Activated naive CD8-positive, alpha-beta T cell (primary cell): ENCODE measurements at regions not wholly inside any gene's neighbourhood (a gene's known extent, or its start where the extent isn't known, plus 50 kb on each side); places are given as distances from the start of the nearest gene placed in this dataset.

Experiments used
- H3K27ac Mint-ChIP-seq: one replicate; pipeline ENCODE4 v1.8.0; 2021; ENCODE audit warnings: mixed read lengths
- H3K27me3 Mint-ChIP-seq: one replicate; pipeline ENCODE4 v1.8.0; 2021; ENCODE audit warnings: mixed read lengths
- H3K36me3 Mint-ChIP-seq: one replicate; pipeline ENCODE4 v1.8.0; 2021; ENCODE audit warnings: mixed read lengths
- H3K4me1 Mint-ChIP-seq: one replicate; pipeline ENCODE4 v1.8.0; 2021; ENCODE audit warnings: low read depth, mixed read lengths
- H3K4me3 Mint-ChIP-seq: one replicate; pipeline ENCODE4 v1.8.0; 2021; ENCODE audit warnings: mild to moderate bottlenecking, mixed read lengths
- H3K9me3 Mint-ChIP-seq: one replicate; pipeline ENCODE4 v1.8.0; 2021; ENCODE audit warnings: low read depth, mixed read lengths

DNA sequence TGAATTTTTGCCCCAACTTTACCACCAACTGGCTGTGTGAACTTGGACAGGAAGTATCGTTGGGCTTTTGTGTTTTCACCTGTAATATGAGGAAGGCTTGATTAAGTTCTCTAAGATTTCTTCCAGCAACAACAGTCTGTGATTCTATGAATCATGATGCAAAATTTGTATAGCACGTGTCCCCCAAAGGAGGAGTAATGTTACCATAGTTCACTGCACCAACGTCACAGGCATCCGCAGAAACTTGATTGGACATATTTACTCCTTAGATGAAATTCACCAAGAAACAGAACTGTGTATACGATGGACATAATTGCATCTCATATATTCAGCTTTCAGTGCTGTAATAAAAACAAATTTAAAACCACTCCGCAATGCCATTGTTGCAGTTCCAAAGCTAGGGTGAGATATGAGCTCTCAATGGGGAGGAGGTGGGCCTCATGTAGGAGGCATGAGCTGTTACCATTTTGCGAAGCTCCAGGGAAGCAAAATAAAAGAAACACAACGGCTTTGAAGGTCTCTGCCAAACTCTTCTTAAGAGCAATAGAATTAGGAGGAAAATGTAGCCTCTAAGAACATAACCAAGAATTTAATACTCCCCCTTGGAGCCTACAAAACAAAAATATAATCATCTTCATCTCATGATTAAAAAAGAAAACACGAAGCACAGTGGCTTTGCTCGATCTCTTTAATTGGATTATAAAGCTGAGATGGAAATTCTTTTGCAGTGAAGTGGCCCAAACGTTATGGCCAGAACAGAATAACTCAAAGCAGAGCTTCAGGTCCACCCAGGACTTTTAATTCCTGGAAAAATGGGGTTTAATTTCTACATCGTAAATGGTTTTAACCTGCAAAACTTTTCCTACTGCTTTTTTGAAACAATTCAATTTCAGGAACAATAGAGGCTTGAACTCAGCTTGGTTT lies 80.7 kb downstream of the CHST2 start:
- H3K27me3 Mint-ChIP-seq: no peaks in the 10 kb centered on the region
- no peak overlapping the region for H3K27ac Mint-ChIP-seq
- H3K36me3 Mint-ChIP-seq: peaks cover 3% of the 10 kb centered on the region
- H3K4me1 Mint-ChIP-seq: no peaks in the 10 kb centered on the region
- H3K4me3 Mint-ChIP-seq: no peak overlapping the region
- H3K9me3 Mint-ChIP-seq: no peaks in the 10 kb centered on the region

DNA sequence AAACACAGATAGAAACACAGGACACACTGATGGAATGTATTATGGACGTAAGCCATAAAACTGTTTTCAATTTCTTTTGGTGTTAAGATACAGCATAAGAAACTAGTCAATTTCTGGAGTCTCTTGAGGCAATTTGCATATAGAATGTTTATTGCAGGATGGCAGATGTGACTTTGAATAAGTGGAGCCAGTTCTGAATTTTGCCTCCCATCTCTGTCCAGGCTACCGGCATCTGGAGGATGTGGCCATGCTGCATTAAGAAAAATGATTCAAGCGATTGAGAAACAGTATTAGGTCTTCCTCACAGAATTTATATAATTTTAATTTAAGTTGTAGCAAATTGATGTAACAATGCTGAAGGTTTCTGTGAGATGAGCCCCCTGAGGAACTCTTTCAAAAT lies 81.5 kb downstream of the CHST2 start:
- peaks cover 7% of the 10 kb centered on the region for H3K36me3 Mint-ChIP-seq
- no peak overlapping the region for H3K27ac Mint-ChIP-seq
- no peak overlapping the region for H3K4me3 Mint-ChIP-seq
- no peaks in the 10 kb centered on the region for H3K27me3 Mint-ChIP-seq
- H3K9me3 Mint-ChIP-seq: no peaks in the 10 kb centered on the region
- no peaks in the 10 kb centered on the region for H3K4me1 Mint-ChIP-seq

DNA sequence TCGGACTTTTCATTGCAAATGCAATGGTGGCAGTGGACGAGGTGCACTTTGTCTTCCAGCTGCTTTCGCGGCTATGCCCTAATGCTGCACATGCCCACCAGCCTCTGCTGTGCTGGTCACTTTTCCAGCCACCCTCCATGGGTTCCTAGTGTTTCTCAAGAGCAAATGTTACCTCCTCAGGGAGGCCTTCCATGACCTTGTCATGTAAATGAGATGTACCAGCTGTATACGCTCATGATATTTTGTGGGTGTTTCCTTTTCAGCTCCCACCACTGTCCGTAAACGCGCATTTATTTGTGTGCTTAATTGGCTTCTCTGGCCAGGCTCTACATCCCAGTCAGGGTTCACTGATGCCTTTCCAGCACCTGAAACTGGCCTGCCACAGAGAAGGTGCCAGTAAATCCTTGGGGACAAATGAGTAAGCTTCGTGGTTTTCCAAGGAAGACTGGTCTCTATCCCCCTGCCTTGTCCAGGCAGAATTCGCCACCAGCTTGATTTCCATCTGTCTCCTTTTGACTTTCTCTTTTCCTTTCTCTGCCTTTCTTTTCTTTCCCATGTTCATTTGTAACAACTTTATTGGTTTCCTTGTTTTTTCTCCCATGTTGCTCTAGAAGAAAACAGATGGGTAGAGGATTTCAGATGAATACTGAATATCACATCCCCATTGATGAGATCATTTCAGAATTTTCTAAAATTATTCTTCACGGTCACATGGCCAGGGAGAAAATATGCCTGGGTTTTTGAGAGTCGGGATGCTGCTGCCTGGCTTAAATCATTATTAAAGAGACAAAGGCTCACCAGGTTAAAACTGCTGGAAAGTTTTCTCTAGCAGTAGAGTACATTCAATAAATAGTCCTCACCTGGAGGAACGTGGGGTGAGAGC lies 82.5 kb downstream of the CHST2 start:
- Mint-ChIP-seq H3K4me3 (no peak overlapping the region), H3K9me3 (no peaks in the 10 kb centered on the region), H3K4me1 (no peaks in the 10 kb centered on the region), H3K27me3 (no peaks in the 10 kb centered on the region), H3K27ac (no peak overlapping the region), H3K36me3 (peaks cover 7% of the 10 kb centered on the region)

DNA sequence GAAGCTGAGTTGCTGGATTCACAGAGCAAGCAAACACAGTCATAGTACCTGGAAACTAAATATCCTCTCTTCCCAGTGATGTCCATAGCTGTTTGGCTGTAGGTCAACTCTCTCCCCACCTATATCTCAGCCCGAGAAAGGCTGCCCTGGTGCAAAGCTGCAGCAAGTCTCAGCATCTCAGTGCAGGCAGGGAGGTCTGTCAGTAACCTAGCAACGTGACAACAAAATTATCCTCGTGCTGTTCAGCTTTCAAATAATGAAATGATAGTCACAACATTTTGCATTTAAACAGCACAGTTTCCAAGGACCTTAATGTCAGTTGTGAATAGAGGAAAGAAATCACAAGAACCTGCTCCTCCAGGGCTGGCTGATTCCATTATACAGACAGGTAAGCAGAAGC lies 83.6 kb downstream of the CHST2 start:
- Mint-ChIP-seq H3K27ac (no peak overlapping the region), H3K36me3 (peaks cover 7% of the 10 kb centered on the region), H3K27me3 (no peaks in the 10 kb centered on the region), H3K4me1 (no peaks in the 10 kb centered on the region), H3K9me3 (no peaks in the 10 kb centered on the region), H3K4me3 (no peak overlapping the region)

DNA sequence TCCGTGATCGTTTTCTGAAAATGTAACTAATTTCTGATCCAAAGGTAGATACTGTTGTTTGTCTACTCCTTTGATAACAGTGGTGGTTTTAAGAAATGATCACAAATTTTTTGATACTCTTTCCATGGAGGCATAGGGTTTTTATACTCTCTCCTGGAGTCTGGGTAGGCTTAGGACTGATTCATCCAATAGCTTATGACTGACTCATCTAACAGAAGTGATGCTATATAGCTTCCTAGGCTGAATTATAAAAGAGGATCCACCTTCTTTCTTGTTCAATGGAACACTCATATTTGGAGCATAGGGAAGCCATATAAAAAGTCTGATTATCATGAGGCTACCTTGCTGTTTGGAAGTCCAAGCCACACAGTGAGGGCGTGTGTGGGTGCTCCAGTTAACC lies 84.3 kb downstream of the CHST2 start:
- no peaks in the 10 kb centered on the region for H3K4me1 Mint-ChIP-seq
- H3K27me3 Mint-ChIP-seq: no peaks in the 10 kb centered on the region
- peaks cover 7% of the 10 kb centered on the region for H3K36me3 Mint-ChIP-seq
- H3K4me3 Mint-ChIP-seq: no peak overlapping the region
- H3K9me3 Mint-ChIP-seq: no peaks in the 10 kb centered on the region
- H3K27ac Mint-ChIP-seq: no peak overlapping the region

DNA sequence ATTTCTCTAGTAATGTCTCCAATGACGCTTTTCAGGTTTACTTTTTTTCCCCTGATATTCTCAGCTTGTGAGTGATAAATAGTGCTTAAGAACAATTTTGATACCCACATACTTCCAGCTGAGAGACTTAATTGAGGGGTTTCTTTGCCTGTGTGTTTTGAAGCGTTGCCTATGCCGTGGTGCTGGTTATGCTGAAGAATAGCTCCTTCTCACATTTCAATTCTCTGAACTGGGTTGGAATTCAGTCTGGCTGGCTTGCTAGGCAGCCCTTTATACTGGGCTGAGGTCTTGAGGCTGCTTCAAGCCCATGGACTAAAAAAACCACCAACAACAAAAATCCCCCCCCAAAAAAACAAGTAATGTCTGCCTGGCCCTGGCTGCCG lies 87.4 kb downstream of the CHST2 start:
- Mint-ChIP-seq H3K9me3 (no peaks in the 10 kb centered on the region), H3K4me1 (peaks cover 4% of the 10 kb centered on the region), H3K4me3 (no peak overlapping the region), H3K36me3 (peaks cover 4% of the 10 kb centered on the region), H3K27me3 (no peaks in the 10 kb centered on the region), H3K27ac (no peak overlapping the region)

DNA sequence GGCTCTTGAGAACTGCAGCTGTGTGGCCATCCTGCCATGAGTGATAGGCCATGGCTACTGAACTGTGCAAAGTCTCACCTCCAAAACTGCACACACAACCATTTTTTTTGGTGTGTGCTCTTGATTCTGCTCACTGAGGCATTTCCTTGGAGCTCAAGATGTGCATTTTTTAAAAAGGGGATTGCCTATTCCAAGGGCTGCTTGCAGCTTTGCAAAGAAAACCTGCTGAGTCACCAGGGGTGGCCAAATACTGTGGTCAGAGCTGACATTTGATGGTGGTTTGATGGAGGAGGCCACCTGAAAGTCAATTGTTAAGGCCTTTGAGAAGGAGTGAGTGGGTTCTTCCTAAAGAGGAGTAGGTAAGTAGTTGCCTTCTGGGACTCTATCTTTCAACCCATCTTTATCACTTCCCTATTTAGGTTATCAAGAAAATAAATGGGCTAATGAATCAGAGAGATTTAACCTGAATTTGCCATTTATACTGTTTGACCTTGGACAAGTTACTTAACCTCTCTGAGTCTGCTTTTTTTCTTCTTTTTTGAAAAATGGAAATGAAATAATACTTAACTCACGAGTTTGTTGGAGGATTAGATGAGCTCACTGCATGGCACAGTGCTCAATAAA lies 87.9 kb downstream of the CHST2 start:
- no peaks in the 10 kb centered on the region for H3K27me3 Mint-ChIP-seq
- H3K36me3 Mint-ChIP-seq: peaks cover 4% of the 10 kb centered on the region
- H3K9me3 Mint-ChIP-seq: no peaks in the 10 kb centered on the region
- no peak overlapping the region for H3K27ac Mint-ChIP-seq
- peaks cover 4% of the 10 kb centered on the region for H3K4me1 Mint-ChIP-seq
- no peak overlapping the region for H3K4me3 Mint-ChIP-seq

DNA sequence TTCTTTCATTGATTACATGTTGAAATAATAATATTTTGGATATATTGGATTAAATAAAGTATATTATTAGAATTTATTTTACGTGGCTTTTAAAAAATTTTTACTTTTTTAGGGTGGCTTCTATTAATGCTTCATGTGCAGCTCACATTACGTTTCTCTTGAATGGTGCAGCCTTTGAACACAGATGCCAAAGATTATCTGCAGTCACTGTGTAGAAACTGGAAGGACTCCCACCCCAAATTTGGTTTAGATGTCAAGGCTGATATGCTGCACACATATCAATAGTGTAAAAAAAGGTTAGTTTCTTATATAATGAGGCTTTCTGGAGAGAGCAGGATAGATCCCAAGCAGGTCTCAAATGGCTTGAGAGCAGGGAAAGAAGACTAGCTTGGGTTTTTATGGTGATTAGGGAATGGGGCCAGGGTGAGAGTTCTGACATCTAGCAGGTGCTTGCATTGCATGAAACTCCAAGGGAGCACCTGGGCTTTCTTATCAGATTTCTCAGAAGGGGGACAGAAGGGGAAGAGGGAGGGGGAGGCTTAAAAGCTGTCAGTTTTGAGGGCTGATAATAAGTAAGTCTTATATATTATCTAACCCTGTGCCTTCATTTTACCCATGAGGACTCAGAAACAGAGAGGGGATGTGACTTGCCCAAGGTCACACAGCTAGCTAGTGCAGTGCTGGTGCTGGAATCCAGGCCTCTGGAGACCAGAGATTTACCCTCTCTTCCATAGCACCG lies 89.6 kb downstream of the CHST2 start:
- H3K9me3 Mint-ChIP-seq: no peaks in the 10 kb centered on the region
- H3K4me3 Mint-ChIP-seq: no peak overlapping the region
- peaks cover 4% of the 10 kb centered on the region for H3K36me3 Mint-ChIP-seq
- no peaks in the 10 kb centered on the region for H3K27me3 Mint-ChIP-seq
- H3K27ac Mint-ChIP-seq: no peak overlapping the region
- H3K4me1 Mint-ChIP-seq: peaks cover 4% of the 10 kb centered on the region

DNA sequence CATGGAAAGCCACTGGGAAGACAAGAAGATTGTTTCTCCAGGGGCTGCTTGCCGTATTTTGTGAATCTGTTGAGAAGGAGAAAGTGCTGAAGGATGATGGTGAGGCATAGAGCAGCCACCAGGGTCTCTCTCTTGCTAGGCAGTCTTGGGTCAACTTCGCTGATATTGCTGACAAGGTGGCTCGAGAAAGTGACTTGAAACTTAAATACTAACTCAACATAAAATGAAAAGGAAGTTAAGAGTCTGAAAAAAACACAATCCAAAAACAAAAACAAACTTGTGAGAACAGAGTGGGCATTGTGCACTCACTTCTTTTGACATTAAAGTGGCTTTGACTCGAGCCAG lies 90.1 kb downstream of the CHST2 start:
- Mint-ChIP-seq H3K4me3 (no peak overlapping the region), H3K4me1 (peaks cover 4% of the 10 kb centered on the region), H3K36me3 (peaks cover 4% of the 10 kb centered on the region), H3K27me3 (no peaks in the 10 kb centered on the region), H3K9me3 (no peaks in the 10 kb centered on the region), H3K27ac (no peak overlapping the region)

DNA sequence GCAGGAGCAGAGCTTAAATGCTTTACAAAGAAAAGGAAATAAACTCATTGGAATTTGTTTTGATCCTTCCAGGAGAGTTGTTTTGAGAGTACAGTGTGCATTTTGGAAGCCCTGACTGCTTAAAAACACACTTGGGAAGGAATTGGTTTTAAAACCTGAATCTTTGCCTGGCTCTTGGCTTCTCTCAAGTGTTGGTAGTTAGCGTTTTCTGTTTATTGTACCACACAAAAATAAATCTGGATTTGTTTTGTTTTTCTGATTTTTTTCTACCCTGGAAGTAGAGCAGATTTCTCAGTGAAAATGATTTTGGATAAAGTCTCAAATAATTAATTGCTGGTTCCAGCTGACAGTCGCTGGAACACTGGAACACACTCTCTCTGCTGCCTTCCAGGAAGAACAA lies 90.6 kb downstream of the CHST2 start:
- peaks cover 4% of the 10 kb centered on the region for H3K4me1 Mint-ChIP-seq
- no peaks in the 10 kb centered on the region for H3K27me3 Mint-ChIP-seq
- peaks cover 4% of the 10 kb centered on the region for H3K36me3 Mint-ChIP-seq
- no peak overlapping the region for H3K27ac Mint-ChIP-seq
- H3K9me3 Mint-ChIP-seq: no peaks in the 10 kb centered on the region
- no peak overlapping the region for H3K4me3 Mint-ChIP-seq

DNA sequence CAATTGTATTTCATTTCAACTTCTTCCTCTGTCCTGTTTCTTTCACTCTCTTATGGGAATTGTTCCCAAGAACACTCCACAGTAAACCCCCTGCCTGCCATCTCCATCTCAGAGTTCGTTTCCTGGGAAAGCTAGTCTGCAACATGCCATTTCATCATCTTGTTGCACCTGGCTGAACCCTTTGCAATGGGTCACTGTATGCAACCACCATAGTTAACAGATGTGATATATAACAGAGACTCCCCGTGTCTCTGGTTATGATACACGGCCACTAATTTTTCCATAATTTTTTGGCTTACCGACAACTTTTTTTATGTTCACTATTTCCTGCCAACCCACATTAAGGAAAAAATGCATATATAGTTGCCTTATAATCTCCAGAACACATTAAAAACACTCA lies 95.5 kb downstream of the CHST2 start:
- Mint-ChIP-seq H3K36me3 (no peaks in the 10 kb centered on the region), H3K4me3 (no peak overlapping the region), H3K27me3 (no peaks in the 10 kb centered on the region), H3K9me3 (no peaks in the 10 kb centered on the region), H3K4me1 (peaks cover 25% of the 10 kb centered on the region), H3K27ac (no peak overlapping the region)
